Medulla oblongata (tissue), 1 donor: ENCODE measurements at regions not wholly inside any gene's neighbourhood (a gene's known extent, or its start where the extent isn't known, plus 50 kb on each side); places are given as distances from the start of the nearest gene placed in this dataset.
"Not testable (repeated sequence)": the region's sequence is repeated elsewhere in the genome, so short reads cannot be mapped to it uniquely, and the experiment has no call there.

ENCODE experiments used
- DNase-seq: peaks from one replicate; pipeline ENCODE4 v3.0.0-alpha.2; 2015; ENCODE audit errors: extremely low spot score

GRCh38 chr16:25637236-25637635, 54.5 kb upstream of the HS3ST4 start:
- no peak for DNase-seq

DNA sequence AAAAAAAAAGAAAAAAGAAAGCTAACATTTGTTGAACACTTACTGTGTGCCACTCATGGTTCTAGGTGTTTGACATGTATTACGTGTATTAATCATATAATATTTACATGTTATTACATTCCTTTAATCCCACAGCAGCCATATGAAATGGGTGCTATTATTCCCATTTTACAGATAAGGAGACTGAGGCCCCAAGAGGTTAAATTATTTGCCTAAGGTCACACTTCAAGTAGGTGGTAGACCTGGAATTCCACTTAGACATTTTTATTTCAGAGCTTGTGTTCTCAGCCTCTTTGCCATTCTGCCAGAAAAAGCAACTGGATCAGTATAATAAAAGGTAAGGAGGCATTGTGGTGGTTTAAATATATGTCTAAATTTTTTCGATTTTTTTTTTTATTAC, 55.1 kb upstream of the HS3ST4 start:
- DNase-seq = no peak

DNA sequence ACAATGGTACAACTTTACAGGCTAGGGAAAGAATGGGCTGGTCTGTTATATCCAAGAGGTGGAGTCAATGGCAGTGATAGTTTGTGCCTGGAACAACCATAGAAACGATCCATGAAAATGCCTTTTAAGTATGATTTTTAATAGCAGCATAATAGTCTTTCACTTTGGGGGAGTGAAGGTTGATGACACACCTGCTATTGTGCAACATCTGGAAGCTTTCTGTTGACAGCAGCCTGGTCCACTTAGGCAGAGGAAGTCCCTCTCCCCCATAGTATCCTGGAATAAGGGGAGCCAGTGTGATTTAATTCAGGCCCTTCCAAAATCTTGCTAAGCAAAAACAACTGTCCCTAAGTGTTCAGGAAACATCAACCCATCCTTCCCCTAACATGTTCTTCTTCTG, 56.3 kb upstream of the HS3ST4 start:
- DNase-seq = no peak

- no peak for DNase-seq
Measured at GRCh38 chr16:25633549-25633948, 58.2 kb upstream of the HS3ST4 start.

DNA sequence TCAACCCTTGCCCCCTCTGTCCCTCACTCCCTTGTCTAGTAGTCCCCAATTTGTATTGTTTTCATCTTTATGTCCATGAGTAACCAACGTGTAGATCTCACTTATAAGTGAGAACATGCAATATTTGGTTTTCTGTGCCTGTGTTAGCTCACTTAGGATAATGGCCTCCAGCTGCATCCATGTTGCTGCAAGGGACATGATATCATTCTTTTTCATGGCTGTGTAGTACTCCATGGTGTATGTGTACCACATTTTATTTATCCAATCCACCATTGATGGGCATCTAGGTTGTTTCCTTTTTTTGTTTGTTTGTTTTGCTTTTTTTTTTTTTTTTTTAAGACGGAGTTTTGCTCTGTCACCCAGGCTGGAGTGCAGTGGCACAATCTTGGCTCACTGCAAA, 63.0 kb upstream of the HS3ST4 start:
- no peak for DNase-seq

DNA sequence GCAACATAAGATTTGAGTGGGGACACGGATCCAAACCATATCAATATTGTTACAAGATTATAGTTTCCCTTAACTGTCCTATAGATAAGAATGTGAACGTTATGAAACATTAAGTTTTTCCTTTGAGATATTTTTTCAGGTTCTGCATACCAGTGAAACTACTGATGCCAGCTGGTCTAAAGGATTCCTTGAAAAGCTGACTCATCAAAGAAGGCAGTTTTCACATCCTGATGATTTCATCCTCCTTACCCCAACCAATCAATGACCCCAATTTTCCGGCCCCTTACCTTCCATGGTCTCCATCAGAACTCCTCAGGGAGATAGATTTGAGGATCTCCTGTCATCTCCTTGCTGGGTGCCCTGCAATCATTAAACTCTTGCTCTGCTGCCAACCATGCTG, 64.1 kb upstream of the HS3ST4 start:
- DNase-seq = no peak

GRCh38 chr16:25626172-25626571, 65.6 kb upstream of the HS3ST4 start:
- no peak for DNase-seq

DNA sequence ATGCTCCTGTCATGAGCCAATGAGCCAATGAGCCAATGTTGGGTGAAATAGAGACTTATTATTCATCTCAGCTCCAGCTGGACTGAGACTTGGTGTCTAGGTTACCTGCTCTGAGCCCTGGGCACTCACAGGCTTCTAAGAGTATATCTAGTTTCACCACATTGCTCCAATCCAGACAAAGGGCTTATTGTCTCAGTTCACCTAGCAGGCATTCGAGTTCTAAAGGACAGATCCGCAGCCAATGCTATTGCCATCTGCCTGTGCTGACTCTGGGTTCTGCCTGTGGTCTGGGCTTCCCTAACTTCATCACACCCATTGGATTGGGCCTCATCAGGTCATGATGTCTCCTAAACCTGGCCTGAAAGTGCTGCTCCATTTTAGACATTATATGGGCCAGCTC, 66.1 kb upstream of the HS3ST4 start:
- no peak for DNase-seq

GRCh38 chr16:25614716-25615265, 77.0 kb upstream of the HS3ST4 start:
- no peak for DNase-seq

DNA sequence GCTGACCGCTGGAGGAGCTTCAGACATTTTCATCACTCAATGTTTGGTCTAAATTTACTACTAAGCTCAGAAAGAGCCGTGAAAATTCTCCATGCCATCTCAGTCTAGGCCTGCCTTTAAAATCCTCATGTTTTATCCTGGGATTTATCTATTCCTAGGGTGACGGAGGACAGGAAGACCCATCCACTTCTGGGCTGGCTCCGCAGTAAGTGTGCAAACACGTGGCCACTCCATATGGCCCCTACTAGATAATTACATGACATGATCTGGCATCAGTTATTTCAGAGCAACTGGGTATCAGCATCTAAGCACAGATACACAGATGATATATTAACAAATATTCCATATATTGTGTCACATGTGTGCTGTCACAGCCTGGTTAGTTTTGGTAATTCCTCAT, 77.8 kb upstream of the HS3ST4 start:
- DNase-seq = no peak

- DNase-seq = no peak
Measured at GRCh38 chr16:25608002-25608401, 83.8 kb upstream of the HS3ST4 start.

- no peak for DNase-seq
Measured at GRCh38 chr16:25606069-25606468, 85.7 kb upstream of the HS3ST4 start.

- no peak for DNase-seq
Measured at GRCh38 chr16:25605381-25605780, 86.4 kb upstream of the HS3ST4 start.

GRCh38 chr16:25601306-25601705, 90.5 kb upstream of the HS3ST4 start:
- not testable (repeated sequence) for DNase-seq

GRCh38 chr16:25596194-25596593, 95.6 kb upstream of the HS3ST4 start:
- no peak for DNase-seq

- no peak for DNase-seq
Measured at GRCh38 chr16:25593260-25593659, 98.5 kb upstream of the HS3ST4 start.

DNA sequence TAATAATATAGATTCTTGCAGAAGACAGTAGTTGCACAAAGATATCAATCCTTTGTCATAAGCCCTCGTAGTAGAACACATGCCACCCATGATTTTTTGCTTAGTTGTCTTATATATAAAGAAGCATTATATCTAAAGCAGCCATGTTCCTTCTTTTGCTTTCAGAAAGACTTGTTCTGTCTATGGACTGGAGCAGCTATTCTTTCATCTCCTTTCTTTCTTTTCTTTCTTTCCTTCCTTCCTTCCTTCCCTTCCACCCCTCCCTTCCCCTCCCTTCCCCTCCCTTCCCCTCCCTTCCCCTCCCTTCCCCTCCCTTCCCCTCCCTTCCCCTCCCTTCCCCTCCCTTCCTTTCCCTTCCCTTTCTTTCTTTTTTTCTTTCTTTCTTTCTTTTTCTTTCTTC, 104.0 kb upstream of the HS3ST4 start:
- DNase-seq = no peak

DNA sequence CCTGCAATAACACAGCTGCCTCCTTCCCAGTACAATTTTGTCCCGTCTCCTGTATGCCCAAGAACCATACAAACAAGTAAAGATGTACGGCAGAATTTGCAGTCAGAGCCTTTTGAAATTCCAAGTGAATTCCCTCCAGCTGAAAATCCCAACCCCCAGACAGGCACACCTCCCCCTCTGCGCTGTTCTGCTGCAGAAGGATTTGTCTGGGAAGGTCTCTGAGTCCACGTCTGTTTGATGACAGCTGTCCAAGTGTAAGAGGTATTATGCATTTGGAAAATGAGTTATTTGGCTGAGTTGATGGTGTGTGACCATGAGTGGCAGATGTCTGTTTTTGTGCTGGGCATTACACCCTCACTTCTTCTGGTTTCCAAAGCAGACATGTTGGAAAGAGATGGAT, 104.9 kb upstream of the HS3ST4 start:
- DNase-seq = no peak

DNA sequence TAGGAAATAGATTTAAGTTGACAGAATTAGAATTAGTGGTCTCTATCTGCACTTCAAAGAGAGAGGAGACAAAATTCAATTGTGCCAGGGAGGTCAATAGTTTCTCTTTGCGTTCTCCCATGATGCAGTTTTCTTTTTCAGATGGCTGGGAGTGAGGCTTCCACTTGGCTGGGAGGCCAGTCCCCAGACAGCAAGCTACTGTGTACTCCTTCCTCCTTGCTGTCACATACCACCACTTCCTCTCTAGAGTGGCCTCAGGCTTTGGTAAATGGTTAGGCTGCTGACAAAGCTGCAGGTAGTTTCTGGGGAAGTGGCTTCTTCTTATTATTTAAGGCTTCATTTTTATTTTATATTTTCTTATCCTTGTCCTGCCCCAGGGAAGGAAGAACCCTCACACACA, 106.2 kb upstream of the HS3ST4 start:
- DNase-seq = no peak

DNA sequence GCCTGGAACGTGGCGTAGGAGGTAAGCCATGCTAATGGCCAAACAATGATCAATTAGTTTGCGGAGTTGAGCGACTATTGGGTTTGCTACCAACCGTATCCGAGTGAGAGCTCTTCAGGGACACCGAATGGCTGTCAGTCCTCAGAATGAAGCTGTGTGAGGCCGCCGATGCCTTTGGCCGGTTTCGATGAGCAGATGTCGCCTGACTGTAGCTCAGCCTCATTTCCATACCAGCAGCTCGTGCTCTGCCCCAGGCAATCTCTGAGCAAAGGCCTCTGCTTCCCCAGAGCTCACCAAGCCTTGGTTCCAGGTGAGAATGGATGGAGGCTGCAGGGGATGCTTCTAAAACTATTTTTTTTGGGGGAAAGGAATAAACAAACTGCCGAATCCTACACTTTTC, 111.7 kb upstream of the HS3ST4 start:
- no peak for DNase-seq

DNA sequence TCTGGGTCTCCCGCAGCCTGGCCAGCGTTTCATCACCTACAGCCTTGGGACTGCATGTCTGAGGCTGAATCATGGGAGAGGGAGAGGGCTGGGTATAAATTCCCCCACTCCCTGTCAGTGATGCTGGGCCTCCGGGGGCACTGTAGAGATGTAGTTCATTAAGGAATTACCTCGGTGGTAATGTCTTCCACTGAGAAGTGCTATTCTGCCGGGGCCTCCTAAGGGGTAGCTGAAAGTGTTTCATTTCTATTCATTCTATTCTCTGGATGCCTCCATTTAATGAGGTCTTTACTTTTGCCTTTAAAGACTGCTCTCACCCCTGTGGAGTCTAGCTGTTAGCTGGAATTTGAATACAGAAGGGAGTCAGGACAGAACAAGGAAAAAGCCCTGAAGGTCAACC, 116.4 kb upstream of the HS3ST4 start:
- DNase-seq = no peak

- DNase-seq = no peak
Measured at GRCh38 chr16:25571712-25572111, 120.0 kb upstream of the HS3ST4 start.

- DNase-seq = no peak
Measured at GRCh38 chr16:25570131-25570530, 121.6 kb upstream of the HS3ST4 start.

GRCh38 chr16:25568991-25569390, 122.8 kb upstream of the HS3ST4 start:
- no peak for DNase-seq

DNA sequence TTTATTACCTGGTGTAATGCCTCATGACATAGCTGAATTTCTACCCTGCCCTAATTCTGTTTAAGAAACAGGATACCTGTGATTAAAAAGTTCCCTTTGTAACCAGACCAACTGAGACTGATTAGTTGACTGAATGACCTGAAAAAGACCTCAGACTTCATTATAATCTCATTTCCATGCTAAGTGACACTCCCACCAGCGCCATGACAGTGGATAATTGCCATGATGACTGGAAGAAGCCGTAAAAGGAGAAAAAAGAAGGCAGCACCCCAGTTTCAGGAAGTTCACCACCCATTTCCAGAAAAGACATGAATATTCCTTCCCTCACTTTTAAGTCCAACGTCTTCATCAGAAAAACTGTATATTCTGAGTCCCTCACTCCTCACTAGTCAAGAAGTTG, 125.6 kb upstream of the HS3ST4 start:
- no peak for DNase-seq
